Activated CD8-positive, alpha-beta memory T cell treated with anti-CD3 and anti-CD28 coated beads, Interleukin-2, amount 50 U/mL, for 1 hour (primary cell): ENCODE measurements at regions not wholly inside any gene's neighbourhood (a gene's known extent, or its start where the extent isn't known, plus 50 kb on each side); places are given as distances from the start of the nearest gene placed in this dataset.

Experiments
- DNase-seq: peaks from one replicate; pipeline ENCODE4 v3.0.0-alpha.2; 2020; ENCODE audit errors: extremely low read depth

DNA sequence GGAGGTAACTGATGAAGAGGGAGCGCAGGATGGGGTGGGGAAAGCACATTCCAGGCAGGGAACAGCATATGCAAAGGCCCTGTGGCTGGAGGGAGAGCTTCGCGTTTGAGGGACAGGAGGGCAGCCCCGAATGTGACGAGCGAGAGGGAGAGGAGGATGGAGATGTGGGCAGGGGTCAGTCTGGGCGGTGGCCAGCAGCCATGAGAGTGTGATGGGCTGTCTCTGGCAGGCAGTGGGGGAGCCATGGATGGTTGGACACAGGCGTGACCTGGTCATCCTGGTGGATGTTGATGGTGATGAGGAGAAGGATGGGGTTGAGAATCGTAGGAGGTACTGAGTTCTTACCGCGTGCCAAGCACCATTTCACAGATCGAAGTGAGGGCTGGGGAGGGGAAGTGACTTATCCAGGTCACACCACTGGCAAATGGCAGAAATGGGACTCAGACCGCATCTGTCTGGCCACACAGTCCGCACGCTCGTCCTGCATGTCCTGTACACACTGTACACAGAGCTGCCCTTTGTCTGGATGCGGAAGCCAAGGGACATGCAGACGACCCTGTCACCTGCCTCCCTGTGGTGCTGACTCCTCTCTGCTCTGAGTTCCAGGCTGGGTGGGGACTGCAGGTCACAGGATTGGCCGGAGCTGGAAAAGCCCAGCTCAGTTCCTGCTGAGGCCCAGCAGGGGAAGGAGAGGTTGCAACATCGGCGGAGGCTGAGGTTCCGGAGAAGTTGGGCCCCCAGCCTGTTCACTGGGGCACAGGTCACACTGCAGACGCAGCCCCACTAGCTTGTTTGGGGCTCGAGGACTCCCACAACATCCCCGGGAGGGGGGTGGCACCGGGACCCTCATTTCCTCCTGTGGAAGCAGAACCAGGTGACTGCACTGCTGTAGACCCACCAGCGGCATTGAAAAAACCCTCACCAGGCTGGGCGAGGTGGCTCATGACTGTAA, 165.6 kb upstream of the IER5L start:
- DNase-seq = no peak

GRCh38 chr9:129342591-129343423, 164.7 kb upstream of the IER5L start:
- DNase-seq = no peak

GRCh38 chr9:129341987-129342348, 163.9 kb upstream of the IER5L start:
- DNase-seq = no peak

DNA sequence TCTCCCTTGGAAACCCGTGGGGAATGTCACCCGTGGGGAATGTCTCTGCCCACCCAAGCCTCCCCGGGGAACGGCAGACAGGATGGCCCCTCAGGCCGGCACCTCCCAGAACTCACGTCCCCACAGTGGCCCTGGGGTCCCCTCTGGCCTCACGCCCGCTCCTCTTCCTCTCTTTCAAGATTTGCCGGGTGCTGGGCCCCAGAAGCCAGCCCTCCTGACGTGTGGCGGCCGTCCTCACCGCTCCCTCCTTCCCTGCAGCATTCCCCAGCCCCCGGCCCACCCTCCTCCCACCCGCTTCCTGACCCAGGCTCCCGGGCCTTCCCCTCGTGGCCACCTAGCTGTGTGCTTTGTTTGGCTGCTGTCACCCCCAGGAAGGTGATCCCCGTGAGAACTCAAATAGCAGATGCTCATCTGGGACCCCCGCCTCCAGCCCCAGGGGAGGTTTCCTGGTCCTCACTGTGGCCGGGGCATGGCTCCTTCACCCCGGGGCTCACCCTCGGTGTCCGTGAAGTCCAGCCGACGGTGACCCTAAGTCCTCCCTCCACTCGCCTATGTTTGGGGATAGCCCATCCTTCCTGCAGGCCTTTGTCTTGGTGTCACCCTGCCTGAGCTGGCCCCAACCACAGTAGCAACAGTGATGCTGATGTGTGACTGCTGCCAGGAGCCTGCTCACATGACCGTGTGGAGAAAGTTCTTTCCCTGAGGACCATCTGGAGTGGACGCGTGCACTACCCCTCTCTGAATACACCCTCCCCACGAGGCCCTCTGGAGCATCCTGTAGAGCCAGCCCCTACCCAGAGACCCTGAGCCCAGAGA, 163.3 kb upstream of the IER5L start:
- no peak for DNase-seq

DNA sequence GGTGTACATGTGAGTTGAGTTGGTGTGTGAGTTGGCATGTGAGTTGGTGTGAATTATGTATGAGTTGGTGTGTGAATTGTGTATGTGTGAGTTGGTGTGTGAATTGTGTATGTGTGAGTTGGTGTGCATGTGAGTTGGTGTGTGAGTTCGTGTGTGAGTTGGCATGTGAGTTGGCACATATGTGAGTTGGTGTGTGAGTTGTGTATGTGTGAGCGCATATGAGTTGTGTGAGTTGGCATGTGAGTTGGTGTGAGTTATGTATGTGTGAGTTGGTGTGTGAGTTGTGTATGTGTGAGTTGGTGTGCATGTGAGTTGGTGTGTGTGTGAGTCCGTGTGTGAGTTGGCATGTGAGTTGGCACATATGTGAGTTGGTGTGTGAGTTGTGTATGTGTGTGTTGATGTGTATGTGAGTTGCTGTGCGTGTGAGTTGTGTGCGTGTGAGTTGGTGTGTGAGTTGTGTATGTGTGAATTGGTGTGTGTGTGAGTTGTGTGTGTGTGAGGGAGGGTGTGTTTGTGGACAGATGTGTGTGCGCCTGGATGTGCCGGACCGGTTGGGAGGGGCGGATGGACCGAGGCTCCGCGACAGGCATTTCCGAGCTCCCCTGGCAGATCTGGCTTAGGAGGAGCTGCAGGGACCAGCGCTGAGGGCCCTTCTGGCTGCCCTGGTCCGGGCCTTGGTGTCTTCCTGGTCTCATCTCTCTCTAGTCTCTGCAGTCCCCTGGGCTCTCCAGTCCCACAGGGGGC, 162.5 kb upstream of the IER5L start:
- no peak for DNase-seq

DNA sequence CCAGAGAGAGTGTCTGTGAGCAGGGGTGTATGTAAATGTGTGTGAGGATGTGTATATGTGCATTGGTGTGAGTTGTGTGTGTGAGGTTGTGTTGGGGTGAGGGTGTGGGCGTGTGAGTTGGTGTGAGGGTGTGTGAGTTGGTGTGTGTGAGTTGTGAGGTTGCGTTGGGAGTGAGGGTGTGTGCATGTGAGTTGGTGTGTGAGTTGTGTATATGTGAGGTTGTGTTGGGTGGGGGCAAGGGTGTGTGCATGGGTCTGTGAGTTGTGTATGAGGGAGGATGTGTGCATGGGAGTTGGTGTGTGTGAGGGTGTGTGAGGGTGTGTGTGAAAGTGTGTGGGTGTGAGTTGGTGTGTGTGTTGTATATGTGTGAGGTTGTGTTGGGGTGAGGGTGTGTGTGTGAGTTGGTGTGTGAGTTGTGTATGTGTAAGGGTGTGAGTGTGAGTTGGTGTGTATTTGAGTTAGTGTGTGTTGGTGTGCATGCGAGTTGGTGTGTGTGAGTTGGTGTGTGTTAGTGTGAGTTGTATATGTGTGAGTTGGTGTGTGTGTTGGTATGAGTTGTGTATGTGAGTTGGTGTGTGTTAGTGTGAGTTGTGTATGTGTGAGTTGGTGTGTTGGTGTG, 161.6 kb upstream of the IER5L start:
- no peak for DNase-seq

DNA sequence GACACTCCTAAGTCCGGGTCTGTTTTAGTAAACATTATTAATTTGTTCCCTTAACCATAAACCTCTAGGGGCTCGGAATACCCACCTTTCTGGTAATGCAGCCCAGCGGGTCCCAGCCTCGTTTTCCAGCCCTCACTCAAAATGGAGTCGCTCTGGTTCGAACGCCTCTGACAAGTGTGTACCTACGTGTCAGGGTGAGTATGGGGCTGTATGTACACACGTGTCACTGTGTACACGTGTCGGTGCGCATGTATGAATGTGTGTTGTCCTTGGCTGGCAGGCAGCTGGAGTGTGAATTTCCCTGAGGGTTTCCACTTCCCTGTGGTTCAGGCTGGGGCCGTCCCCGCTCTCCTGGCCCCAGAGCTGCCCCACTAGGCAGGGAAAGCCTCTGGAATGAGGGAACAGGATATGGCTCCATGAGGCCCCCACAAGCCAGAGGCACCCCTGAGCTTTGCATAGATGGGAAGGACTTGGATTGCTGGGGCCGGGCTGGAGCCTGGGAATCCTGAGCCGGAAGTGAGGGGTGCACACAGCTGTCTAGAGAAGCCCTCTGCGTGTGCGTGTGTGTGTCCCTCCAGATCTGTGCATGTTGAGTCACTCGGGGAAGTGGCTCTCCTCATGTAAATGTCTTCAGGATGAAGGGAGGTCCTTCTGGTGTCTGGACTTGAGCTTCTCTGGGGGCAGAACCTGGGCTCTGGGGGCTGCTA, 160.8 kb upstream of the IER5L start:
- no peak for DNase-seq

DNA sequence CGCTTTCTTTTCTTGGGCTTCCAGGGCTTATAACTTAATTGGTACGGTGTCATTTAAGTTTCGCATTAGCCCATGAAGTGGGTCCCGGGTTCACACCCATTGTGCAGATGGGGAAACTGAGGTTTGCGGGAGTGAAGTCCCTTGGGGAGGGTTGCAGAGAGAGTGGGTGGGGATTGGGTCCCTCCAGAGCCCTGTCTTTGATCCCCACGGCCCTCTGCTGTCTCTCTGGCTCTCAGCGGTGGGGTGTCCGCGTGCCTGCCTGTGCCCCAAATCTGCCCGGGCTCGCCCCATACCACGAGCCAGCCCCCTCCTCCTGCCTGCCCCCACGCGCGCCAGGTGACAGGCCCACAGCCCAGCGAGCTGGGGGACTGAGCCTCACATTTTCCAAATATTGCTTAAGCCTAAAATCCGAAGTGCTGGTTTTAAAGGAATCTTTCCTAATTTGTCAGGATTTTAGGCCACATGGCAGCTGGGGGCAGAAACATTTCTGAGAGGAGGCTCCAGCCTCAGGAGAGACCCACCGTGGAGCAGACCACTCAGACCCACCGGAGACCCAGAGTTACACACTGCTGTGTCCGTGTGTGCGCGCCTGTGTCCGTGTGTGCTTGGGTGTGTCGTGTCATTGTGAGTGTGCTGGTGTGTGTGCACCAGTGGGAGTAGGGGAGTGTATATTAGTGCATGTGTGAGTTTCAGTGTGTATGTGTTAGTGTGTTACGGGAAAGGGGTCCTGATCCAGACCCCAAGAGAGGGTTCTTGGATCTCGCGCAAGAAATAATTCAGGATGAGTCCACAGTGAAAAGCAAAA, 159.5 kb upstream of the IER5L start:
- DNase-seq = no peak

DNA sequence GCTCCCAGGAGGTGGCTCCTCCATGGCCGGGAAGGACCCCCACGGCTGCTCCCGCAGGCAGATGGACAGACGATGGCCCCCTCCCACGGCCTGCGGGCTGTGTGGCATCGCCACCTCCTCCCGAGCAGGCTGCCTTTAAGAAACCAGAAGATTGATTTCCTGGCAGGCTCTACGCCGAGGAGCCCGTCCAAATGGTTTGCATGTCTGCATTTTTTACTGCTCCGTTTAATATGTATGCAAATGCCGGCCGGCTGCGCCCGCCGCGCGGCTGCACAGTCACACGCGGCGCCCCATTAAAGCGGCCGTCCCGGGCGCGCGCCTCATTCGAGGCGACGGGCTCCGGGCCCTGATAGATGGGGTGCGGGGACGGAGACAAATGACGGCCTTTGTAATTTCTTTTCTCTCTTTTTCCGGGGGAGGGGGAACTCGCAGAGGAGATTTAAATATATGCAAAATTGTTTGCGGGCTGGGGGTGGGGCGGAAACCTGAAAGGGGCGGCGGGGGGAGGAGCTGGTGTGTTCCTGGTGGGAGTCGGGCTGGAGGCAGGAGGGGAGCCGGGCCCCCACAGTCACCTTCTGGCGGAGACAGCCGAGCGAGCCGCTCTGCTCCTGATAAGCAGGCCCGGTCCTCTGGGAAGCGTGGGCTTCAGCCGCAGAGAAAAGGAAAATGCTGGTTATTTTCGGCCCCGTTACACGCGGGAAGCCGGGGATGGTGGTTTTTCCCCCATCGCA, 158.7 kb upstream of the IER5L start:
- no peak for DNase-seq

DNA sequence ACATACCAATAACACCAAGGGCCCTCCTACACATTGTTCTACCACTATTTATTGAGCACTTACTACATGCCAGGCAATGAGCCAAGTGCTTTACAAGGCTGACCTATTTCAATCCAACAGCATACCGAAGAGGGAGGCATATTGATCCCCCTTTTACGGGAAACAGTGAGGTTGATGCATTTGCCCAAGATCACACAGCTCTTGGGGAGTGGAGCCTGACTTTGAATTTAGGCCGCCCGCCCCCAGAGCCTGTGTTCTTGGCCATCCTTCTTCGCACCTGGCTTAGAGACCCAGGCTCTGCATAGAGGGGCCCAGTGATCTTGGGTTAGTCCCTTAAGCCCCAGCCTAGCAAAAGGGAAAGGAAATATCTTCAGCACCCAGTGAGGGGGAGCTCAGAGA, 158.1 kb upstream of the IER5L start:
- no peak for DNase-seq

GRCh38 chr9:129335464-129336129, 157.5 kb upstream of the IER5L start:
- DNase-seq = no peak

GRCh38 chr9:129334105-129334935, 156.3 kb upstream of the IER5L start:
- DNase-seq = no peak

GRCh38 chr9:129333617-129334104, 155.6 kb upstream of the IER5L start:
- no peak for DNase-seq

DNA sequence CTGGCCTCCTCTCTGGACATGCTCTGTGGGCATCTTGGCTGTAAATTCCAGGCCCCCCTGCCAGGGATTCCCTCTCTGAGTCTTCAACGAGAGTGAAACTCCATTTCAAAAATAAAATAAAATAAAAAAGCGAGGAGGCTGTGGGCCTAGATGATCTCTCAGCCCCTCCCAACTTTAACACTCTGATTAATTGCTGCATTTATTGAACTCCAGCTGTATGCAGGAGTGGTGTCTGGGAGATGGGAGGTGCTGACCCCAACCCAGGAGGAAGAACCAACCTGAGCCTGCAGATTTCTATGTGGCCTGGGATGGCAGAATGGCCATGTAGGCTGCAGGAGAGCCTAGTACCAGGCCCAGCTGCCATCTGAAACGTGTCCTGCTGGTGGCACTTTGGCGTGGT, 154.5 kb upstream of the IER5L start:
- no peak for DNase-seq

GRCh38 chr9:129331772-129332500, 153.9 kb upstream of the IER5L start:
- no peak for DNase-seq

DNA sequence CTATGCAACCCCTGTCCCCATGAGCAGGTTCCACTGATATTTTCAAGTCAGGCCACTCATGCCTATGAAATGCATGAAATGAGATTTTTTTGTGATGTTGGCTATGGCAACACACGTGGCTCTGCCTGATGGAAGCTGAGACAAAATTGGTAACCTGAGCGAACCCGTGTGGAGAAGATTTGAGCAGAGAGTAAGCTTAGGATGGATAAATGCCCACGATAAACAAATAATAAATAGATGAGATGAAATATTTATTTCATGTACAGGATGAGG, 153.4 kb upstream of the IER5L start:
- DNase-seq = no peak
